CD4-positive, alpha-beta T cell treated with Interferon alpha-2 for 1 hour (primary cell): ENCODE measurements at regions not wholly inside any gene's neighbourhood (a gene's known extent, or its start where the extent isn't known, plus 50 kb on each side); places are given as distances from the start of the nearest gene placed in this dataset.
"Not testable (repeated sequence)": the region's sequence is repeated elsewhere in the genome, so short reads cannot be mapped to it uniquely, and the experiment has no call there.

ENCODE experiments used
- DNase-seq, 2 donors: peaks; one replicate each; pipeline ENCODE4 v3.0.0-alpha.2; 2020 to 2022

GRCh38 chr15:96586901-96587300 is 256.4 kb downstream of the NR2F2 start:
- DNase-seq = peak; percentile 1 to 21

- DNase-seq = no peak
Measured at GRCh38 chr15:96589864-96590263, 259.4 kb downstream of the NR2F2 start.

GRCh38 chr15:96593735-96594134 is 263.2 kb downstream of the NR2F2 start:
- DNase-seq = no peak

- no peak for DNase-seq
Measured at GRCh38 chr15:96595951-96596350, 265.5 kb downstream of the NR2F2 start.

- DNase-seq = no peak
Measured at GRCh38 chr15:96598514-96598913, 268.0 kb downstream of the NR2F2 start.

- no peak for DNase-seq
Measured at GRCh38 chr15:96599268-96599667, 268.8 kb downstream of the NR2F2 start.

- DNase-seq = no peak
Measured at GRCh38 chr15:96600350-96600749, 269.9 kb downstream of the NR2F2 start.

- no peak for DNase-seq
Measured at GRCh38 chr15:96606617-96607016, 276.1 kb downstream of the NR2F2 start.

GRCh38 chr15:96610757-96611156 is 280.3 kb downstream of the NR2F2 start:
- DNase-seq = no peak

GRCh38 chr15:96612917-96613316 is 282.4 kb downstream of the NR2F2 start:
- no peak for DNase-seq

GRCh38 chr15:96619174-96619573 is 288.7 kb downstream of the NR2F2 start:
- no peak for DNase-seq

GRCh38 chr15:96622714-96623113 is 292.2 kb downstream of the NR2F2 start:
- DNase-seq = no peak

- no peak for DNase-seq
Measured at GRCh38 chr15:96625256-96625655, 294.8 kb downstream of the NR2F2 start.

- DNase-seq = no peak
Measured at GRCh38 chr15:96627031-96627568, 296.6 kb downstream of the NR2F2 start.

GRCh38 chr15:96629511-96629910 is 299.0 kb downstream of the NR2F2 start:
- DNase-seq = no peak

GRCh38 chr15:96638793-96639192 is 308.3 kb downstream of the NR2F2 start:
- DNase-seq = no peak

- no peak for DNase-seq
Measured at GRCh38 chr15:96645796-96646195, 315.3 kb downstream of the NR2F2 start.

- DNase-seq = no peak
Measured at GRCh38 chr15:96648866-96649265, 318.4 kb downstream of the NR2F2 start.

- DNase-seq = no peak
Measured at GRCh38 chr15:96657096-96657495, 326.6 kb downstream of the NR2F2 start.

GRCh38 chr15:96666979-96667378 is 336.5 kb downstream of the NR2F2 start:
- DNase-seq = not testable (repeated sequence)

GRCh38 chr15:96670389-96670788 is 339.9 kb downstream of the NR2F2 start:
- DNase-seq = no peak

- no peak for DNase-seq
Measured at GRCh38 chr15:96672629-96673028, 342.1 kb downstream of the NR2F2 start.

- no peak for DNase-seq
Measured at GRCh38 chr15:96678386-96678785, 347.9 kb downstream of the NR2F2 start.

GRCh38 chr15:96687388-96688107 is 357.0 kb downstream of the NR2F2 start:
- no peak for DNase-seq

GRCh38 chr15:96690733-96691132 is 360.2 kb downstream of the NR2F2 start:
- DNase-seq = no peak
